DOHH2 (cell line): ENCODE measurements at regions not wholly inside any gene's neighbourhood (a gene's known extent, or its start where the extent isn't known, plus 50 kb on each side); places are given as distances from the start of the nearest gene placed in this dataset.

Experiments
- H3F3A ChIP-seq: fragments of 200-600 bp; sonication (generic), shearing (Covaris generic); 2 replicates; pipeline ENCODE4 v1.6.0; 2016; ENCODE audit warnings: antibody characterized with exemption, mild to moderate bottlenecking; ENCODE audit not compliant: control insufficient read depth, insufficient read depth
- H3K27ac ChIP-seq: fragments of 200-600 bp; sonication (generic); 2 replicates; pipeline ENCODE4 v1.5.1; 2014; ENCODE audit warnings: low read depth, mild to moderate bottlenecking, low read length, moderate library complexity
- H3K27me3 ChIP-seq: fragments of 200-600 bp; sonication (generic); 2 replicates; pipeline ENCODE4 v1.6.1; 2014; ENCODE audit warnings: mild to moderate bottlenecking, low read length, mixed read lengths; ENCODE audit not compliant: control insufficient read depth
- H3K36me3 ChIP-seq: fragments of 200-600 bp; sonication (generic); 2 replicates; pipeline ENCODE4 v1.6.1; 2014; ENCODE audit warnings: mild to moderate bottlenecking, low read length, moderate library complexity, mixed read lengths; ENCODE audit not compliant: control insufficient read depth
- H3K4me1 ChIP-seq: fragments of 200-600 bp; sonication (generic); 2 replicates; pipeline ENCODE4 v1.6.1; 2014; ENCODE audit warnings: mild to moderate bottlenecking, low read length, mixed read lengths; ENCODE audit not compliant: control insufficient read depth
- H3K4me2 ChIP-seq: fragments of 200-600 bp; sonication (generic); 2 replicates; pipeline ENCODE4 v1.6.0; 2014; ENCODE audit warnings: mild to moderate bottlenecking, low read length, moderate library complexity
- H3K4me3 ChIP-seq: fragments of 200-600 bp; sonication (generic); 2 replicates; pipeline ENCODE4 v1.5.1; 2014; ENCODE audit warnings: mild to moderate bottlenecking, low read length, mixed read lengths
- H3K79me2 ChIP-seq: fragments of 200-600 bp; sonication (generic); 2 replicates; pipeline ENCODE4 v1.6.1; 2014; ENCODE audit warnings: mild to moderate bottlenecking, low read length, mixed read lengths; ENCODE audit not compliant: control insufficient read depth
- H3K9me2 ChIP-seq: fragments of 200-600 bp; sonication (generic); replicated peaks from 2 replicates; pipeline ENCODE4 v1.6.1; 2014; ENCODE audit warnings: mild to moderate bottlenecking, low read length, mixed read lengths; ENCODE audit not compliant: control insufficient read depth
- H3K9me3 ChIP-seq: fragments of 200-600 bp; sonication (generic); 2 replicates; pipeline ENCODE4 v1.6.1; 2014; ENCODE audit warnings: antibody characterized with exemption, low read length, mixed read lengths; ENCODE audit not compliant: control insufficient read depth, insufficient read depth
- H4K20me1 ChIP-seq: fragments of 200-600 bp; sonication (generic); 2 replicates; pipeline ENCODE4 v1.6.0; 2014; ENCODE audit warnings: low read depth, mild to moderate bottlenecking, antibody characterized with exemption, low read length, moderate library complexity; ENCODE audit not compliant: control insufficient read depth, insufficient read depth
- EZH2phosphoT487 ChIP-seq: fragments of 200-600 bp; sonication (generic); IDR thresholded peaks from 2 replicates; pipeline ENCODE4 v1.6.1; 2017; ENCODE audit warnings: borderline replicate concordance, mild to moderate bottlenecking, antibody characterized with exemption, low read length, moderate library complexity, mixed read lengths
- TF ChIP-seq, protein P1 (sequence below): fragments of 200-600 bp; sonication (generic); IDR thresholded peaks from one replicate; pipeline ENCODE4 v1.5.1; 2014; ENCODE audit warnings: antibody characterized with exemption, mild to moderate bottlenecking, low read depth, low read length; ENCODE audit not compliant: poor library complexity, severe bottlenecking

DNA sequence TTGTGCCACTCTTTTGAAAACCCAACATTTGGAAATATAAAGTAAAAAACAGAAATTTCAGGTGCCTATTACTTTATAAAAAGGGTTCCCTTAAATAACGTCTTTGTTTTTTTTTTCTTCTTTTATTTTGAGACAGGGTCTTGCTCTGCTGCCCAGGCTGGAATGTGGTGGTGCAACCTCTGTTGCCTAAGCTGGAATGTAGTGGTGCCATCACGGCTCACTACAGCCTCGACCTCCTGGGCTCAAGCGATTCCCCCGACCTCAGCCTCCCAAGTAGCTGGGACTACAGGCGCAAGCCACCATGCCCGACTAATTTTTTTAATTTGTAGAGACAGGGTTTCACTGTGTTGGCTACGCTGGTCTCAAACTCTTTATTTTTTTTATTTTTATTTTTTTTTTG lies 110.2 kb upstream of the HNRNPU start:
- Histone ChIP-seq H3K9me3 (no peaks in the 10 kb centered on the region), H3K79me2 (peaks cover 14% of the 10 kb centered on the region), H3K27me3 (no peaks in the 10 kb centered on the region), H3K4me1 (peaks cover 10% of the 10 kb centered on the region), H3K9me2 (no peaks in the 10 kb centered on the region), H3F3A (peaks cover 5% of the 10 kb centered on the region), H3K36me3 (no peaks in the 10 kb centered on the region; the same call in 1 of the 2 replicates), H3K4me3 (no peak overlapping the region), H3K27ac (no peak overlapping the region), H3K4me2 (no peak overlapping the region), H4K20me1 (no peaks in the 10 kb centered on the region)
- no peak for TF ChIP-seq EZH2phosphoT487
- TF ChIP-seq, protein P1, sequence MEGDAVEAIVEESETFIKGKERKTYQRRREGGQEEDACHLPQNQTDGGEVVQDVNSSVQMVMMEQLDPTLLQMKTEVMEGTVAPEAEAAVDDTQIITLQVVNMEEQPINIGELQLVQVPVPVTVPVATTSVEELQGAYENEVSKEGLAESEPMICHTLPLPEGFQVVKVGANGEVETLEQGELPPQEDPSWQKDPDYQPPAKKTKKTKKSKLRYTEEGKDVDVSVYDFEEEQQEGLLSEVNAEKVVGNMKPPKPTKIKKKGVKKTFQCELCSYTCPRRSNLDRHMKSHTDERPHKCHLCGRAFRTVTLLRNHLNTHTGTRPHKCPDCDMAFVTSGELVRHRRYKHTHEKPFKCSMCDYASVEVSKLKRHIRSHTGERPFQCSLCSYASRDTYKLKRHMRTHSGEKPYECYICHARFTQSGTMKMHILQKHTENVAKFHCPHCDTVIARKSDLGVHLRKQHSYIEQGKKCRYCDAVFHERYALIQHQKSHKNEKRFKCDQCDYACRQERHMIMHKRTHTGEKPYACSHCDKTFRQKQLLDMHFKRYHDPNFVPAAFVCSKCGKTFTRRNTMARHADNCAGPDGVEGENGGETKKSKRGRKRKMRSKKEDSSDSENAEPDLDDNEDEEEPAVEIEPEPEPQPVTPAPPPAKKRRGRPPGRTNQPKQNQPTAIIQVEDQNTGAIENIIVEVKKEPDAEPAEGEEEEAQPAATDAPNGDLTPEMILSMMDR, result no peak

DNA sequence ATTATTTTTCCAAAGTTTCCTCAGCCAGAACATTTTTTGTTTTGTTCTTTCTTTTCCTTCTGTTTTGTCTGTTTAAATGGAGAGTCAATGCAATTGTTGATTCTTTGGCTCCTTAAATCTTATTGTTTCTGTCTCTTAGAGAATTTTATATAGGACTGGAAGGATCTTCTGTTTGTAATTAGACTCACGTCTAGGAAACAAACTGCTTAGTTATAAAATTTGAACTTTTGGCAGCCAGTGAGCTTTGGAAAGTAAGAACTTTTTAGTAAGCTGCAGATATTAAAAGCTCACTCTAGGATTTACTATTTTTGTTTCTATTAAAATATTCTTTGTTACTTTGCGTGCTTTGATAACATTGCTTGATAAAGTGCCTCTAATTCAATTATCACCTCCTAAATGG lies 109.8 kb upstream of the HNRNPU start:
- H3K4me2 ChIP-seq, result no peak overlapping the region
- no peaks in the 10 kb centered on the region for H3K27me3 ChIP-seq
- H4K20me1 ChIP-seq, result no peaks in the 10 kb centered on the region
- H3K27ac ChIP-seq, result no peak overlapping the region
- no peak overlapping the region for H3K4me3 ChIP-seq
- H3K9me3 ChIP-seq, result no peaks in the 10 kb centered on the region
- peaks cover 16% of the 10 kb centered on the region for H3K79me2 ChIP-seq
- H3K4me1 ChIP-seq, result peaks cover 14% of the 10 kb centered on the region
- TF ChIP-seq, protein P1, result no peak
- no peak for TF ChIP-seq EZH2phosphoT487
- no peaks in the 10 kb centered on the region for H3K9me2 ChIP-seq
- H3F3A ChIP-seq, result peaks cover 7% of the 10 kb centered on the region
- H3K36me3 ChIP-seq, result no peaks in the 10 kb centered on the region; the same call in 1 of the 2 replicates

DNA sequence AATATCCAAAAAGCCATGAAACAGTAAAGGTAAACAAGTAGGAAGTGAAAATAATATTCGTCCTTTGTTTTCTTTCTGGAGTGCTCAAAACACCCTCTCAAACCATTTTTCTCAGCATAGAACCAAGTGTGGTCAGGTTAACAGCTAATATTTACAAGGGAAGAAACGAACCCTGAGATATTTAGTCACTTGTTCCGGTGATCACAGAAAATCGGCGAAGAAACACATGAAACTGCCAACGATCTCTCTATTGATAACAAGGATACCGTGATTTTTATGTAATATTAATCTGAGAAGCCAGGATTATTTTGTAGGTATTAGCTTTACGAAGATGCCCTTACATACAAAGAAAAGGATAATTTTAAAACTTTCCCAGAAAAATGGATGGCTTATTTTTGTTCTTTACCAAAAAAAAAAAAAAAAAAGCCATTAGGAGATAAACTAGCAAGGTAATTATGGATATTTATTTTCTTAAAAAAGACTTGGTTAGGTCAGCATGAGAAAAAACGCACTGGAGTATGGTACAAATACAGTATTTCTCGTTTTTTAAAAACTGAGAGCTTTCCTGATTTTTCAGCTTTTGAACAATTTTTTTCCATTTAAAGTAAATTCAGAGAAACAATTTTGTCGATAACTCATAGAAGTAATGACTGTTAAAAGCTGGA lies 107.3 kb upstream of the HNRNPU start:
- H3K4me1 ChIP-seq, result peaks cover 22% of the 10 kb centered on the region
- peaks cover 16% of the 10 kb centered on the region for H3K79me2 ChIP-seq
- no peak for TF ChIP-seq EZH2phosphoT487
- TF ChIP-seq, protein P1, result no peak
- H3F3A ChIP-seq, result peaks cover 13% of the 10 kb centered on the region
- H3K27me3 ChIP-seq, result no peaks in the 10 kb centered on the region
- H3K4me3 ChIP-seq, result peak overlapping the region; percentile 75
- H3K27ac ChIP-seq, result peak overlapping the region; percentile 81
- no peaks in the 10 kb centered on the region; the same call in 1 of the 2 replicates for H3K36me3 ChIP-seq
- H4K20me1 ChIP-seq, result no peaks in the 10 kb centered on the region
- H3K9me2 ChIP-seq, result no peaks in the 10 kb centered on the region
- H3K9me3 ChIP-seq, result no peaks in the 10 kb centered on the region
- H3K4me2 ChIP-seq, result peak overlapping the region; percentile 72
